ENCODE measurements at regions not wholly inside any gene's neighbourhood (a gene's known extent, or its start where the extent isn't known, plus 50 kb on each side); places are given as distances from the start of the nearest gene placed in this dataset.

DNA sequence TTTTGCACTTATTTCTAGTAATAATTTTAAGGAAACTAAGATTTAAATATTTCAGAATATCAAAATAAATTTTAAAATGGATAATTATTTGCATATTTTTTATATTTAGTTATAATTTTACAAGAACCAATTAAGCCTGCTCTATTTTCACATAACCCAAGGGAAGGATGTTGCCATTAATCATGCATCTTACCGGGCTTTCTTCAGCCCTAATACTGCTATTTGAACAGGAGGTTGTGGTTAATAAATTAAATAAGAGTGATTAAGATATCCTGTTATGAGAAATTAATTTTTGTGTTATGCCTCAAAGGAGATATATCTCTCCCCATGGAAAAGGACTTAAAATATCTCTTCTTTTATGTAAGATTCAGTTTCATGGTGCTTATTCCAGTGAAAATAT lies 1415.8 kb upstream of the B3GALT2 start:
- TF ChIP-seq CTCF (IDR thresholded peaks at IDR 0.05 in 2 of 3, conservative IDR thresholded peaks at IDR 0.05 in 1 of 3; ENCODE audit: control insufficient read depth in 2 of 3, extremely low read depth in 1 of 3, insufficient read depth in 1 of 3, low read depth in 3 of 3, low read length in 3 of 3) (no peak), EZH2 (IDR thresholded peaks at IDR 0.05; ENCODE audit: borderline replicate concordance, control insufficient read depth, low read depth, low read length) (no peak), SREBF2 (IDR thresholded peaks at IDR 0.05; ENCODE audit: low read length) (no peak), JUND (IDR thresholded peaks at IDR 0.05; ENCODE audit: low read depth, low read length) (no peak), EP300 (IDR thresholded peaks at IDR 0.05; ENCODE audit: borderline replicate concordance in 1 of 2, control insufficient read depth in 1 of 2, low read depth in 2 of 2, low read length in 2 of 2) (no peak)
- TF ChIP-seq, protein P1, sequence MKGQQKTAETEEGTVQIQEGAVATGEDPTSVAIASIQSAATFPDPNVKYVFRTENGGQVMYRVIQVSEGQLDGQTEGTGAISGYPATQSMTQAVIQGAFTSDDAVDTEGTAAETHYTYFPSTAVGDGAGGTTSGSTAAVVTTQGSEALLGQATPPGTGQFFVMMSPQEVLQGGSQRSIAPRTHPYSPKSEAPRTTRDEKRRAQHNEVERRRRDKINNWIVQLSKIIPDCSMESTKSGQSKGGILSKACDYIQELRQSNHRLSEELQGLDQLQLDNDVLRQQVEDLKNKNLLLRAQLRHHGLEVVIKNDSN (IDR thresholded peaks at IDR 0.05; ENCODE audit: borderline replicate concordance, extremely low read length, insufficient read depth, low read depth, low read length), result no peak
